ENCODE measurements at regions not wholly inside any gene's neighbourhood (a gene's known extent, or its start where the extent isn't known, plus 50 kb on each side); places are given as distances from the start of the nearest gene placed in this dataset.

GRCh38 chr3:8191406-8191805 lies 310.2 kb upstream of the LMCD1 start:
- DNase-seq (no peak), ATAC-seq (no peak)
- CTCF ChIA-PET, result no interaction called here
- H3K27me3 Mint-ChIP-seq (ENCODE audit: low read depth), result no peaks in the 10 kb centered on the region
- no peaks in the 10 kb centered on the region for H3K4me1 Mint-ChIP-seq (ENCODE audit: low read depth)
- no peaks in the 10 kb centered on the region for H3K36me3 Mint-ChIP-seq (ENCODE audit: low read depth)
- H3K4me3 Mint-ChIP-seq, result no peak overlapping the region
- H3K27ac Mint-ChIP-seq, result no peak overlapping the region
- H3K9me3 Mint-ChIP-seq (ENCODE audit: insufficient read depth), result no peaks in the 10 kb centered on the region
- POLR2A ChIA-PET, result no interaction called here

GRCh38 chr3:8197384-8197783 lies 304.2 kb upstream of the LMCD1 start:
- Mint-ChIP-seq H3K36me3 (ENCODE audit: low read depth) (no peaks in the 10 kb centered on the region), H3K27me3 (ENCODE audit: low read depth) (no peaks in the 10 kb centered on the region), H3K4me3 (no peak overlapping the region), H3K27ac (no peak overlapping the region), H3K4me1 (ENCODE audit: low read depth) (no peaks in the 10 kb centered on the region), H3K9me3 (ENCODE audit: insufficient read depth) (no peaks in the 10 kb centered on the region)
- ChIA-PET CTCF (no interaction called here), POLR2A (no interaction called here)
- no peak for DNase-seq
- no peak for ATAC-seq

GRCh38 chr3:8198605-8199004 lies 303.0 kb upstream of the LMCD1 start:
- ATAC-seq (no peak), DNase-seq (no peak)
- H3K4me1 Mint-ChIP-seq (ENCODE audit: low read depth), result no peaks in the 10 kb centered on the region
- H3K9me3 Mint-ChIP-seq (ENCODE audit: insufficient read depth), result no peaks in the 10 kb centered on the region
- no peak overlapping the region for H3K4me3 Mint-ChIP-seq
- no peaks in the 10 kb centered on the region for H3K27me3 Mint-ChIP-seq (ENCODE audit: low read depth)
- ChIA-PET CTCF (no interaction called here), POLR2A (no interaction called here)
- H3K27ac Mint-ChIP-seq, result no peak overlapping the region
- H3K36me3 Mint-ChIP-seq (ENCODE audit: low read depth), result no peaks in the 10 kb centered on the region

- Mint-ChIP-seq H3K4me3 (no peak overlapping the region), H3K4me1 (ENCODE audit: low read depth) (no peaks in the 10 kb centered on the region), H3K9me3 (ENCODE audit: insufficient read depth) (no peaks in the 10 kb centered on the region), H3K36me3 (ENCODE audit: low read depth) (no peaks in the 10 kb centered on the region), H3K27ac (no peak overlapping the region), H3K27me3 (ENCODE audit: low read depth) (no peaks in the 10 kb centered on the region)
- CTCF ChIA-PET, result no interaction called here
- no peak for DNase-seq
- no peak for ATAC-seq
- POLR2A ChIA-PET, result no interaction called here
These were observed 300.6 kb upstream of the LMCD1 start for GRCh38 chr3:8200996-8201395.

GRCh38 chr3:8201886-8202285 lies 299.7 kb upstream of the LMCD1 start:
- no peak for ATAC-seq

GRCh38 chr3:8204331-8204730 lies 297.3 kb upstream of the LMCD1 start:
- CTCF ChIA-PET, result no interaction called here
- Mint-ChIP-seq H3K4me3 (no peak overlapping the region), H3K27ac (no peak overlapping the region), H3K36me3 (ENCODE audit: low read depth) (no peaks in the 10 kb centered on the region), H3K9me3 (ENCODE audit: insufficient read depth) (no peaks in the 10 kb centered on the region), H3K4me1 (ENCODE audit: low read depth) (no peaks in the 10 kb centered on the region), H3K27me3 (ENCODE audit: low read depth) (no peaks in the 10 kb centered on the region)
- ATAC-seq, result no peak
- no peak for DNase-seq
- POLR2A ChIA-PET, result no interaction called here

More at GRCh38 chr3:8201886-8202285, 299.7 kb upstream of the LMCD1 start:
- DNase-seq, result no peak
- no peaks in the 10 kb centered on the region for H3K9me3 Mint-ChIP-seq (ENCODE audit: insufficient read depth)
- no peak overlapping the region for H3K4me3 Mint-ChIP-seq
- ChIA-PET POLR2A (no interaction called here), CTCF (no interaction called here)
- no peaks in the 10 kb centered on the region for H3K27me3 Mint-ChIP-seq (ENCODE audit: low read depth)
- no peaks in the 10 kb centered on the region for H3K36me3 Mint-ChIP-seq (ENCODE audit: low read depth)
- H3K4me1 Mint-ChIP-seq (ENCODE audit: low read depth), result no peaks in the 10 kb centered on the region
- no peak overlapping the region for H3K27ac Mint-ChIP-seq

- Mint-ChIP-seq H3K4me3 (no peak overlapping the region), H3K9me3 (ENCODE audit: insufficient read depth) (no peaks in the 10 kb centered on the region), H3K4me1 (ENCODE audit: low read depth) (no peaks in the 10 kb centered on the region), H3K27ac (no peak overlapping the region), H3K27me3 (ENCODE audit: low read depth) (no peaks in the 10 kb centered on the region), H3K36me3 (ENCODE audit: low read depth) (no peaks in the 10 kb centered on the region)
- POLR2A ChIA-PET, result no interaction called here
- ATAC-seq (no peak), DNase-seq (no peak)
- CTCF ChIA-PET, result no interaction called here
These were observed 296.6 kb upstream of the LMCD1 start for GRCh38 chr3:8204853-8205650.

- POLR2A ChIA-PET, result no interaction called here
- no peak for ATAC-seq
- CTCF ChIA-PET, result no interaction called here
- Mint-ChIP-seq H3K27me3 (ENCODE audit: low read depth) (no peaks in the 10 kb centered on the region), H3K4me1 (ENCODE audit: low read depth) (no peaks in the 10 kb centered on the region), H3K36me3 (ENCODE audit: low read depth) (no peaks in the 10 kb centered on the region), H3K4me3 (no peak overlapping the region), H3K9me3 (ENCODE audit: insufficient read depth) (no peaks in the 10 kb centered on the region), H3K27ac (no peak overlapping the region)
- no peak for DNase-seq
These were observed 295.7 kb upstream of the LMCD1 start for GRCh38 chr3:8205881-8206280.

- Mint-ChIP-seq H3K27ac (no peak overlapping the region), H3K4me1 (ENCODE audit: low read depth) (no peaks in the 10 kb centered on the region), H3K36me3 (ENCODE audit: low read depth) (no peaks in the 10 kb centered on the region), H3K9me3 (ENCODE audit: insufficient read depth) (no peaks in the 10 kb centered on the region), H3K4me3 (no peak overlapping the region), H3K27me3 (ENCODE audit: low read depth) (no peaks in the 10 kb centered on the region)
- DNase-seq, result no peak
- CTCF ChIA-PET, result no interaction called here
- POLR2A ChIA-PET, result no interaction called here
- ATAC-seq, result no peak
These were observed 294.5 kb upstream of the LMCD1 start for GRCh38 chr3:8206971-8207617.

- Mint-ChIP-seq H3K36me3 (ENCODE audit: low read depth) (no peaks in the 10 kb centered on the region), H3K27me3 (ENCODE audit: low read depth) (no peaks in the 10 kb centered on the region), H3K27ac (no peak overlapping the region), H3K9me3 (ENCODE audit: insufficient read depth) (no peaks in the 10 kb centered on the region), H3K4me1 (ENCODE audit: low read depth) (no peaks in the 10 kb centered on the region), H3K4me3 (no peak overlapping the region)
- ATAC-seq (no peak), DNase-seq (no peak)
- CTCF ChIA-PET, result no interaction called here
- POLR2A ChIA-PET, result no interaction called here
These were observed 290.7 kb upstream of the LMCD1 start for GRCh38 chr3:8210882-8211341.

- Mint-ChIP-seq H3K9me3 (ENCODE audit: insufficient read depth) (no peaks in the 10 kb centered on the region), H3K36me3 (ENCODE audit: low read depth) (no peaks in the 10 kb centered on the region), H3K27me3 (ENCODE audit: low read depth) (no peaks in the 10 kb centered on the region), H3K4me1 (ENCODE audit: low read depth) (no peaks in the 10 kb centered on the region), H3K27ac (no peak overlapping the region), H3K4me3 (no peak overlapping the region)
- ATAC-seq, result no peak
- DNase-seq, result no peak
- ChIA-PET POLR2A (no interaction called here), CTCF (no interaction called here)
These were observed 288.8 kb upstream of the LMCD1 start for GRCh38 chr3:8212794-8213193.

- no peaks in the 10 kb centered on the region for H3K9me3 Mint-ChIP-seq (ENCODE audit: insufficient read depth)
- H3K27me3 Mint-ChIP-seq (ENCODE audit: low read depth), result no peaks in the 10 kb centered on the region
- H3K27ac Mint-ChIP-seq, result no peak overlapping the region
- DNase-seq (no peak), ATAC-seq (no peak)
- H3K36me3 Mint-ChIP-seq (ENCODE audit: low read depth), result no peaks in the 10 kb centered on the region
- no peaks in the 10 kb centered on the region for H3K4me1 Mint-ChIP-seq (ENCODE audit: low read depth)
- ChIA-PET POLR2A (no interaction called here), CTCF (no interaction called here)
- H3K4me3 Mint-ChIP-seq, result no peak overlapping the region
These were observed 288.3 kb upstream of the LMCD1 start for GRCh38 chr3:8213286-8213685.

GRCh38 chr3:8215821-8216220 lies 285.8 kb upstream of the LMCD1 start:
- Mint-ChIP-seq H3K36me3 (ENCODE audit: low read depth) (no peaks in the 10 kb centered on the region), H3K4me3 (no peak overlapping the region), H3K4me1 (ENCODE audit: low read depth) (no peaks in the 10 kb centered on the region), H3K27ac (no peak overlapping the region), H3K9me3 (ENCODE audit: insufficient read depth) (no peaks in the 10 kb centered on the region), H3K27me3 (ENCODE audit: low read depth) (no peaks in the 10 kb centered on the region)
- ChIA-PET CTCF (no interaction called here), POLR2A (no interaction called here)
- no peak for ATAC-seq
- DNase-seq, result no peak

Measured in activated CD8-positive, alpha-beta T cell treated with anti-CD3 and anti-CD28 coated beads, Interleukin-2, amount 10 ng/mL, durations not matched to agents 7 days and 5 days (primary cell).